ENCODE measurements at regions not wholly inside any gene's neighbourhood (a gene's known extent, or its start where the extent isn't known, plus 50 kb on each side); places are given as distances from the start of the nearest gene placed in this dataset.

DNA sequence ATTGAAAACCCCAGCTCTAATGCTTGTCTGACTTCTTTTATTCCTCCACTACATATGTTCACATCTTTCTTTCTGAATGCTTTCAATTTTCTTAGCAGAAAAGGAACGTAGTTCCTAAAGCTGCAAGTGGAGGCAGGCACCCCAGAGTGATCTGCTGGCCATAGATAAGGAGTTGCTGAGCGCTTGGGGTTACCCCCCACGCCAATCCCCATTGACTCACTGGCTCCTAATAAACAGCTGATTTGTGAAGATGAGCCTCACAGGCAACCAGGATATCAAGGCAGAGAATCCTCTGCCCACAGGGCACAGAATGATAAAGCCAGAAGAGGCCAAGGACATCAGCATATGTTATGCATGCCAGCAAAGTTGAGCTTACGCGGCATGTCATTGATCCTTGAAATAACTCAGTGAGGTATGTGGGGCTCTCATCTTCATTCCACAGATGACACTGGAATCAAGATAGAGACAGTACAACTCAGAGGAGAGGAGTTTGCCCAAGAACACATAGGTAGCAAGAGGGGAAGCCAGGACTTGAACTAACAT is 129.1 kb upstream of the PTPRT start (continued):
- TF ChIP-seq, protein P1, sequence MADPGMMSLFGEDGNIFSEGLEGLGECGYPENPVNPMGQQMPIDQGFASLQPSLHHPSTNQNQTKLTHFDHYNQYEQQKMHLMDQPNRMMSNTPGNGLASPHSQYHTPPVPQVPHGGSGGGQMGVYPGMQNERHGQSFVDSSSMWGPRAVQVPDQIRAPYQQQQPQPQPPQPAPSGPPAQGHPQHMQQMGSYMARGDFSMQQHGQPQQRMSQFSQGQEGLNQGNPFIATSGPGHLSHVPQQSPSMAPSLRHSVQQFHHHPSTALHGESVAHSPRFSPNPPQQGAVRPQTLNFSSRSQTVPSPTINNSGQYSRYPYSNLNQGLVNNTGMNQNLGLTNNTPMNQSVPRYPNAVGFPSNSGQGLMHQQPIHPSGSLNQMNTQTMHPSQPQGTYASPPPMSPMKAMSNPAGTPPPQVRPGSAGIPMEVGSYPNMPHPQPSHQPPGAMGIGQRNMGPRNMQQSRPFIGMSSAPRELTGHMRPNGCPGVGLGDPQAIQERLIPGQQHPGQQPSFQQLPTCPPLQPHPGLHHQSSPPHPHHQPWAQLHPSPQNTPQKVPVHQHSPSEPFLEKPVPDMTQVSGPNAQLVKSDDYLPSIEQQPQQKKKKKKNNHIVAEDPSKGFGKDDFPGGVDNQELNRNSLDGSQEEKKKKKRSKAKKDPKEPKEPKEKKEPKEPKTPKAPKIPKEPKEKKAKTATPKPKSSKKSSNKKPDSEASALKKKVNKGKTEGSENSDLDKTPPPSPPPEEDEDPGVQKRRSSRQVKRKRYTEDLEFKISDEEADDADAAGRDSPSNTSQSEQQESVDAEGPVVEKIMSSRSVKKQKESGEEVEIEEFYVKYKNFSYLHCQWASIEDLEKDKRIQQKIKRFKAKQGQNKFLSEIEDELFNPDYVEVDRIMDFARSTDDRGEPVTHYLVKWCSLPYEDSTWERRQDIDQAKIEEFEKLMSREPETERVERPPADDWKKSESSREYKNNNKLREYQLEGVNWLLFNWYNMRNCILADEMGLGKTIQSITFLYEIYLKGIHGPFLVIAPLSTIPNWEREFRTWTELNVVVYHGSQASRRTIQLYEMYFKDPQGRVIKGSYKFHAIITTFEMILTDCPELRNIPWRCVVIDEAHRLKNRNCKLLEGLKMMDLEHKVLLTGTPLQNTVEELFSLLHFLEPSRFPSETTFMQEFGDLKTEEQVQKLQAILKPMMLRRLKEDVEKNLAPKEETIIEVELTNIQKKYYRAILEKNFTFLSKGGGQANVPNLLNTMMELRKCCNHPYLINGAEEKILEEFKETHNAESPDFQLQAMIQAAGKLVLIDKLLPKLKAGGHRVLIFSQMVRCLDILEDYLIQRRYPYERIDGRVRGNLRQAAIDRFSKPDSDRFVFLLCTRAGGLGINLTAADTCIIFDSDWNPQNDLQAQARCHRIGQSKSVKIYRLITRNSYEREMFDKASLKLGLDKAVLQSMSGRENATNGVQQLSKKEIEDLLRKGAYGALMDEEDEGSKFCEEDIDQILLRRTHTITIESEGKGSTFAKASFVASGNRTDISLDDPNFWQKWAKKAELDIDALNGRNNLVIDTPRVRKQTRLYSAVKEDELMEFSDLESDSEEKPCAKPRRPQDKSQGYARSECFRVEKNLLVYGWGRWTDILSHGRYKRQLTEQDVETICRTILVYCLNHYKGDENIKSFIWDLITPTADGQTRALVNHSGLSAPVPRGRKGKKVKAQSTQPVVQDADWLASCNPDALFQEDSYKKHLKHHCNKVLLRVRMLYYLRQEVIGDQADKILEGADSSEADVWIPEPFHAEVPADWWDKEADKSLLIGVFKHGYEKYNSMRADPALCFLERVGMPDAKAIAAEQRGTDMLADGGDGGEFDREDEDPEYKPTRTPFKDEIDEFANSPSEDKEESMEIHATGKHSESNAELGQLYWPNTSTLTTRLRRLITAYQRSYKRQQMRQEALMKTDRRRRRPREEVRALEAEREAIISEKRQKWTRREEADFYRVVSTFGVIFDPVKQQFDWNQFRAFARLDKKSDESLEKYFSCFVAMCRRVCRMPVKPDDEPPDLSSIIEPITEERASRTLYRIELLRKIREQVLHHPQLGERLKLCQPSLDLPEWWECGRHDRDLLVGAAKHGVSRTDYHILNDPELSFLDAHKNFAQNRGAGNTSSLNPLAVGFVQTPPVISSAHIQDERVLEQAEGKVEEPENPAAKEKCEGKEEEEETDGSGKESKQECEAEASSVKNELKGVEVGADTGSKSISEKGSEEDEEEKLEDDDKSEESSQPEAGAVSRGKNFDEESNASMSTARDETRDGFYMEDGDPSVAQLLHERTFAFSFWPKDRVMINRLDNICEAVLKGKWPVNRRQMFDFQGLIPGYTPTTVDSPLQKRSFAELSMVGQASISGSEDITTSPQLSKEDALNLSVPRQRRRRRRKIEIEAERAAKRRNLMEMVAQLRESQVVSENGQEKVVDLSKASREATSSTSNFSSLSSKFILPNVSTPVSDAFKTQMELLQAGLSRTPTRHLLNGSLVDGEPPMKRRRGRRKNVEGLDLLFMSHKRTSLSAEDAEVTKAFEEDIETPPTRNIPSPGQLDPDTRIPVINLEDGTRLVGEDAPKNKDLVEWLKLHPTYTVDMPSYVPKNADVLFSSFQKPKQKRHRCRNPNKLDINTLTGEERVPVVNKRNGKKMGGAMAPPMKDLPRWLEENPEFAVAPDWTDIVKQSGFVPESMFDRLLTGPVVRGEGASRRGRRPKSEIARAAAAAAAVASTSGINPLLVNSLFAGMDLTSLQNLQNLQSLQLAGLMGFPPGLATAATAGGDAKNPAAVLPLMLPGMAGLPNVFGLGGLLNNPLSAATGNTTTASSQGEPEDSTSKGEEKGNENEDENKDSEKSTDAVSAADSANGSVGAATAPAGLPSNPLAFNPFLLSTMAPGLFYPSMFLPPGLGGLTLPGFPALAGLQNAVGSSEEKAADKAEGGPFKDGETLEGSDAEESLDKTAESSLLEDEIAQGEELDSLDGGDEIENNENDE (IDR thresholded peaks at IDR 0.05; ENCODE audit: low read depth, low read length): no peak
- TF ChIP-seq GATA2 (CRISPR knock-in tag; IDR thresholded peaks at IDR 0.05) (no peak), TRIM24 (IDR thresholded peaks at IDR 0.05) (peak in 1 of 2 experiments; percentile 66; a peak in 2 of 4 replicates), SOX6 (IDR thresholded peaks at IDR 0.05) (peak; percentile 48; the same call in 1 of the 2 replicates), ARID1B (IDR thresholded peaks at IDR 0.05) (peak; percentile 93), FOSL1 (tag; conservative IDR thresholded peaks at IDR 0.05) (peak; percentile 86), CBFA2T2 (conservative IDR thresholded peaks at IDR 0.05) (peak; percentile 87), NFIC (IDR thresholded peaks at IDR 0.05) (peak; percentile 58; the same call in 1 of the 2 replicates), TAL1 (IDR thresholded peaks at IDR 0.05) (peak; percentile 86), MECOM (CRISPR knock-in tag; IDR thresholded peaks at IDR 0.05) (0 out of 2 replicates have a peak, but pooled peaks have one; percentile 23), DACH1 (IDR thresholded peaks at IDR 0.05; ENCODE audit: partially characterized antibody) (peak; percentile 93), ZBTB1 (CRISPR knock-in tag; IDR thresholded peaks at IDR 0.05; ENCODE audit: borderline replicate concordance, low read depth) (no peak), ZNF707 (CRISPR knock-in tag; conservative IDR thresholded peaks at IDR 0.05) (no peak), SMARCC2 (IDR thresholded peaks at IDR 0.05; ENCODE audit: low read depth) (peak; percentile 71; the same call in 1 of the 2 replicates)
- TF ChIP-seq, protein P2, sequence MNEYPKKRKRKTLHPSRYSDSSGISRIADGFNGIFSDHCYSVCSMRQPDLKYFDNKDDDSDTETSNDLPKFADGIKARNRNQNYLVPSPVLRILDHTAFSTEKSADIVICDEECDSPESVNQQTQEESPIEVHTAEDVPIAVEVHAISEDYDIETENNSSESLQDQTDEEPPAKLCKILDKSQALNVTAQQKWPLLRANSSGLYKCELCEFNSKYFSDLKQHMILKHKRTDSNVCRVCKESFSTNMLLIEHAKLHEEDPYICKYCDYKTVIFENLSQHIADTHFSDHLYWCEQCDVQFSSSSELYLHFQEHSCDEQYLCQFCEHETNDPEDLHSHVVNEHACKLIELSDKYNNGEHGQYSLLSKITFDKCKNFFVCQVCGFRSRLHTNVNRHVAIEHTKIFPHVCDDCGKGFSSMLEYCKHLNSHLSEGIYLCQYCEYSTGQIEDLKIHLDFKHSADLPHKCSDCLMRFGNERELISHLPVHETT (CRISPR knock-in tag; conservative IDR thresholded peaks at IDR 0.05 in 1 of 2, IDR thresholded peaks at IDR 0.05 in 1 of 2): 0 out of 4 replicates have a peak, but pooled peaks of 1 of the 2 experiments have one; percentile 54
- TF ChIP-seq, protein P3, sequence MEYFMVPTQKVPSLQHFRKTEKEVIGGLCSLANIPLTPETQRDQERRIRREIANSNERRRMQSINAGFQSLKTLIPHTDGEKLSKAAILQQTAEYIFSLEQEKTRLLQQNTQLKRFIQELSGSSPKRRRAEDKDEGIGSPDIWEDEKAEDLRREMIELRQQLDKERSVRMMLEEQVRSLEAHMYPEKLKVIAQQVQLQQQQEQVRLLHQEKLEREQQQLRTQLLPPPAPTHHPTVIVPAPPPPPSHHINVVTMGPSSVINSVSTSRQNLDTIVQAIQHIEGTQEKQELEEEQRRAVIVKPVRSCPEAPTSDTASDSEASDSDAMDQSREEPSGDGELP (CRISPR knock-in tag; IDR thresholded peaks at IDR 0.05; ENCODE audit: borderline replicate concordance): peak; percentile 93
